Iris pigment epithelial cell (primary cell): ENCODE measurements at regions not wholly inside any gene's neighbourhood (a gene's known extent, or its start where the extent isn't known, plus 50 kb on each side); places are given as distances from the start of the nearest gene placed in this dataset.

Experiments used
- DNase-seq: peaks from one replicate; pipeline ENCODE4 v3.0.0-alpha.2; 2011; ENCODE audit warnings: low read depth

GRCh38 chrX:5829469-5829868 is 399.2 kb downstream of the NLGN4X start:
- no peak for DNase-seq

- DNase-seq: no peak
These were observed 399.6 kb downstream of the NLGN4X start for GRCh38 chrX:5829060-5829459.

GRCh38 chrX:5823903-5824302 is 404.8 kb downstream of the NLGN4X start:
- no peak for DNase-seq

GRCh38 chrX:5810636-5811035 is 418.0 kb downstream of the NLGN4X start:
- no peak for DNase-seq

GRCh38 chrX:5807181-5807580 is 421.5 kb downstream of the NLGN4X start:
- no peak for DNase-seq

- DNase-seq: no peak
These were observed 426.3 kb downstream of the NLGN4X start for GRCh38 chrX:5802391-5802790.

- DNase-seq: no peak
These were observed 436.9 kb downstream of the NLGN4X start for GRCh38 chrX:5791721-5792120.

- DNase-seq: no peak
These were observed 439.8 kb downstream of the NLGN4X start for GRCh38 chrX:5788910-5789309.

GRCh38 chrX:5780821-5781220 is 447.8 kb downstream of the NLGN4X start:
- no peak for DNase-seq

- DNase-seq: no peak
These were observed 452.7 kb downstream of the NLGN4X start for GRCh38 chrX:5775846-5776430.

GRCh38 chrX:5774446-5774845 is 454.2 kb downstream of the NLGN4X start:
- DNase-seq: no peak

GRCh38 chrX:5771441-5771840 is 457.2 kb downstream of the NLGN4X start:
- DNase-seq: no peak

GRCh38 chrX:5756616-5757015 is 472.1 kb downstream of the NLGN4X start:
- DNase-seq: no peak

GRCh38 chrX:5753291-5753690 is 475.4 kb downstream of the NLGN4X start:
- DNase-seq: no peak

GRCh38 chrX:5752831-5753230 is 475.8 kb downstream of the NLGN4X start:
- DNase-seq: no peak

- no peak for DNase-seq
These were observed 480.0 kb downstream of the NLGN4X start for GRCh38 chrX:5748586-5749150.

GRCh38 chrX:5746231-5746630 is 482.4 kb downstream of the NLGN4X start:
- no peak for DNase-seq

- no peak for DNase-seq
These were observed 495.2 kb downstream of the NLGN4X start for GRCh38 chrX:5733501-5733900.

- DNase-seq: no peak
These were observed 498.1 kb downstream of the NLGN4X start for GRCh38 chrX:5730556-5730955.

- no peak for DNase-seq
These were observed 502.4 kb downstream of the NLGN4X start for GRCh38 chrX:5726224-5726623.

GRCh38 chrX:5724123-5724522 is 504.5 kb downstream of the NLGN4X start:
- DNase-seq: no peak

- DNase-seq: no peak
These were observed 510.0 kb downstream of the NLGN4X start for GRCh38 chrX:5718651-5719050.

GRCh38 chrX:5716666-5717065 is 512.0 kb downstream of the NLGN4X start:
- DNase-seq: no peak

- DNase-seq: no peak
These were observed 520.4 kb downstream of the NLGN4X start for GRCh38 chrX:5708251-5708650.
